HUES48 (cell line): ENCODE measurements at regions not wholly inside any gene's neighbourhood (a gene's known extent, or its start where the extent isn't known, plus 50 kb on each side); places are given as distances from the start of the nearest gene placed in this dataset.
A peak's percentile ranks its signal among the peaks of the same experiment; 100 is the strongest.

Experiments
- H3K27ac ChIP-seq: one replicate; pipeline ENCODE4 v1.7.0; 2013; ENCODE audit warnings: low read depth, low read length, inconsistent platforms
- H3K27me3 ChIP-seq: 2 replicates; pipeline ENCODE4 v1.6.1; 2013; ENCODE audit warnings: mild to moderate bottlenecking, low read length; ENCODE audit not compliant: control insufficient read depth, insufficient read depth
- H3K36me3 ChIP-seq: 2 replicates; pipeline ENCODE4 v1.6.1; 2013; ENCODE audit warnings: low read length; ENCODE audit not compliant: control insufficient read depth, insufficient read depth
- H3K4me1 ChIP-seq: 2 replicates; pipeline ENCODE4 v1.6.1; 2013; ENCODE audit warnings: mild to moderate bottlenecking, low read length; ENCODE audit not compliant: control insufficient read depth, insufficient read depth
- H3K4me3 ChIP-seq: 2 replicates; pipeline ENCODE4 v1.5.1; 2013; ENCODE audit warnings: mild to moderate bottlenecking, low read depth, low read length
- H3K9ac ChIP-seq: 2 replicates; pipeline ENCODE4 v1.6.1; 2013; ENCODE audit warnings: mild to moderate bottlenecking, low read depth, low read length, moderate library complexity
- H3K9me3 ChIP-seq: 2 replicates; pipeline ENCODE4 v1.6.1; 2013; ENCODE audit warnings: low read length; ENCODE audit not compliant: control insufficient read depth, insufficient read depth

DNA sequence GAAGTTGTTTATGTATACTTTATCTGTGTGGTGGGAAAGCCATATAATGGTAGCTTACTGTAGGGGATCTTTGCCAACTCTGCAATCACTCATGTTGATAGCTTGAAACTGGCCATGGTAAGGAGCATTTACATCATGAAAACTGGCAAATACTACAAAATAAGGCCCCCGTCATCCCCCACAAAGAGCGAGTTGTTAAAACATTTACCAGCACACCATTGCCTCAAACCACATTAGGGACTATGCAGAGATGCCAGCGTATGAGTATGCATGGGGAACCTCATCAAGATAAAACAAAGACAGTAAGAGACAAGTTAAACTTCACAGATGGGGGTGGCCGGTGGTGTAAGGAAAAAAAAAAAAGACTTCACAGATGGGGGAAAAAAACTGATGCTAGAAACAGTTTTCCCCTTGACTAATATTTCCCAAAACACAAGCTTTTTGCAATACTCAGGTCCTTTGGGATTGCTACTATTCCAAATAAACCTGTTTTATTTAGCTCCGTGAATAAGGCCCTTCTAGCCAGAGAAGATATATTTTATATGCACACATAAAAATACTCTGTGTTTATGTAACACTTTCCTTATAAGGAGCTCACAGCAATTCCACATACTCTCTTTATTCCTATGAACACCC, 70.6 kb upstream of the SERP2 start:
- H3K9me3 ChIP-seq: no peaks in the 10 kb centered on the region
- H3K27ac ChIP-seq: no peak overlapping the region
- H3K9ac ChIP-seq: no peak overlapping the region
- no peak overlapping the region for H3K4me3 ChIP-seq
- H3K36me3 ChIP-seq: no peaks in the 10 kb centered on the region
- peaks cover 33% of the 10 kb centered on the region for H3K4me1 ChIP-seq
- H3K27me3 ChIP-seq: peaks cover 40% of the 10 kb centered on the region

GRCh38 chr13:44303681-44304432, 69.8 kb upstream of the SERP2 start:
- Histone ChIP-seq H3K9me3 (no peaks in the 10 kb centered on the region), H3K27ac (no peak overlapping the region), H3K27me3 (peaks cover 48% of the 10 kb centered on the region), H3K4me1 (peaks cover 33% of the 10 kb centered on the region), H3K4me3 (no peak overlapping the region), H3K9ac (no peak overlapping the region), H3K36me3 (no peaks in the 10 kb centered on the region)

DNA sequence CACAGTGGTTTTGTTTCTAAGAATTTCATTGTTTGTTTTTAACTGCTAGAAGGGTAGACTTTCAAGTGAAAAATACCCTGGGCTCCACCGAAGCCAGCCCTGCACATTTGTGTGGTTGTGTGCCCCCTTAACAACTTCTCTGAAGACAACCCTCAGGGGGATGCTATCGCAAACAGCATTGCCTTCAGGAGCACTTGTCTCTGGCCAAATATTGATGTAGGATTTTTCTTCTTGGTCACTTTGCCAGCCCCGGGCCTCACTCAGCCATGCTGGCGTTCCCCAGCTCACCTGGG, 69.2 kb upstream of the SERP2 start:
- no peak overlapping the region for H3K27ac ChIP-seq
- H3K9ac ChIP-seq: no peak overlapping the region
- H3K27me3 ChIP-seq: peaks cover 54% of the 10 kb centered on the region
- H3K4me1 ChIP-seq: peaks cover 33% of the 10 kb centered on the region
- H3K36me3 ChIP-seq: no peaks in the 10 kb centered on the region
- no peak overlapping the region for H3K4me3 ChIP-seq
- H3K9me3 ChIP-seq: no peaks in the 10 kb centered on the region

DNA sequence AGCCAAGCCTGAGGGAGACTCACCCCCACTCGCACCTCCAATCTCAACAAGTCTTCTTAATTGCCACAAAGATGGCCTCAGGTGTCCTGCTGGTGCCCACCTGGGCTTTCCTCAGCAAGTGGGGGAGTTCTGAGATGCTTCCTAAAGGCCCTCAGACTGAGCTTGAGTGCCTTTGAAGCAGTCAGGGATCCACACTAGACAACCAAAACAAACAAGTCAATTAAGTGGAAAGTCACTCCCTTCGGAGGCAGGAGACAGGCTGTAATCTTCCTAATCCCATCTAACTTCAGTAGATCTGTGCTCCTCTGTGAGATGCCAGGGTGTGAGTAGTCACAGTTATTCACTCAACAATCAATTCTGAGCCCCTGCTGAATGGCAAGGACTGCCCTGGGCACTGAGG, 68.3 kb upstream of the SERP2 start:
- Histone ChIP-seq H3K4me1 (peaks cover 33% of the 10 kb centered on the region), H3K27me3 (peaks cover 61% of the 10 kb centered on the region), H3K9ac (no peak overlapping the region)

DNA sequence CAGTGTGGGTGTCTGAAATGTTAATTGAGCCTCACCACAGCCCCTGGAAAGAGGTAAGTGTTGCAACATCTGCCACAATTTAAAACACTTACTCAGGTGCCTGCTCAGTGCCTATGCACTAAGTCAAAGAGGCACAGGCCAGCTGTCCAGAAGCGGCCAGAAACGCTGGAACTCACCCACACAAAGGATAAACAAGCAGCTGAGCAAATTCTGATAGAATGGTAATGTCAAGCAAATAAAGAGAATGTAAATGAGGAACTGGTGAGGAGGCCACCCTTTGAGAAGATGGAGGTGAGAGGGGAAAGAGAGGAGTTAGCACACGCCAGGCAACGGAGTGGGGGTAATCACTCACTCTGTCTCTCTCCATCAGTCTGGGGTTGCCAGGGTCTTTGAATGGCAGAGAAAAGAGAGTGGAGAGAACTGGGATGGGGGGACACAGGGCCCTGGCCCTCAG, 67.7 kb upstream of the SERP2 start:
- Histone ChIP-seq H3K4me1 (peaks cover 33% of the 10 kb centered on the region), H3K9ac (peak overlapping the region; percentile 16; the same call in 1 of the 2 replicates)

More for the DNA sequence above, 68.3 kb upstream of the SERP2 start:
- Histone ChIP-seq H3K9me3 (no peaks in the 10 kb centered on the region), H3K27ac (peak overlapping the region; percentile 90), H3K4me3 (peak overlapping the region; percentile 52), H3K36me3 (no peaks in the 10 kb centered on the region)

GRCh38 chr13:44306371-44307192, 67.0 kb upstream of the SERP2 start:
- Histone ChIP-seq H3K27ac (peak overlapping the region; percentile 90), H3K27me3 (peaks cover 71% of the 10 kb centered on the region), H3K4me3 (peak overlapping the region; percentile 52), H3K4me1 (peaks cover 33% of the 10 kb centered on the region), H3K9me3 (no peaks in the 10 kb centered on the region), H3K36me3 (no peaks in the 10 kb centered on the region), H3K9ac (peak overlapping the region; percentile 16; the same call in 1 of the 2 replicates)

More for the DNA sequence above, 67.7 kb upstream of the SERP2 start:
- H3K27me3 ChIP-seq: peaks cover 68% of the 10 kb centered on the region
- H3K9me3 ChIP-seq: no peaks in the 10 kb centered on the region
- peak overlapping the region; percentile 90 for H3K27ac ChIP-seq
- H3K36me3 ChIP-seq: no peaks in the 10 kb centered on the region
- peak overlapping the region; percentile 52 for H3K4me3 ChIP-seq

GRCh38 chr13:44307255-44307654, 66.4 kb upstream of the SERP2 start:
- Histone ChIP-seq H3K4me1 (peaks cover 33% of the 10 kb centered on the region), H3K9ac (no peak overlapping the region), H3K4me3 (no peak overlapping the region), H3K36me3 (no peaks in the 10 kb centered on the region), H3K27ac (no peak overlapping the region), H3K27me3 (peaks cover 75% of the 10 kb centered on the region), H3K9me3 (no peaks in the 10 kb centered on the region)

DNA sequence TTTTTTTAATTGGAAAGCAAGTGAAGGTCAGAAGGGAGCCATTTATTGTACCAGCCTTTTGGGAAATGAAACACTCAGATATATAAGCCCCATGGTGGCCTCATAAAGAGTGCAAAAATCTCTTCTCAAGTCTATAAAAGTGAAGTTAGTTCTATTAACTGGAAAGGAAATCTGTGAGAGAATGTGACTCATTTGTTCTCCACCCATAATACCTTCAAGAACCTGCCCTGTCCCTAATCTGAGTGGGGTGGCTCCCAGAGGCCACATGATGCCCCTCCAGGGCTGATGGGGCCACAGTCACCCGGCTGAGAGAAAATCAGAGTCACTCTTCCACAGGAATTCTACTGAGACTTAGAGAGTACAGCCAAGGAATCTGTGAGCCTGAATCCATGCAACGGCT, 65.8 kb upstream of the SERP2 start:
- Histone ChIP-seq H3K27ac (no peak overlapping the region), H3K4me1 (peaks cover 33% of the 10 kb centered on the region), H3K9ac (no peak overlapping the region), H3K4me3 (no peak overlapping the region), H3K36me3 (no peaks in the 10 kb centered on the region), H3K9me3 (no peaks in the 10 kb centered on the region), H3K27me3 (peaks cover 75% of the 10 kb centered on the region)

DNA sequence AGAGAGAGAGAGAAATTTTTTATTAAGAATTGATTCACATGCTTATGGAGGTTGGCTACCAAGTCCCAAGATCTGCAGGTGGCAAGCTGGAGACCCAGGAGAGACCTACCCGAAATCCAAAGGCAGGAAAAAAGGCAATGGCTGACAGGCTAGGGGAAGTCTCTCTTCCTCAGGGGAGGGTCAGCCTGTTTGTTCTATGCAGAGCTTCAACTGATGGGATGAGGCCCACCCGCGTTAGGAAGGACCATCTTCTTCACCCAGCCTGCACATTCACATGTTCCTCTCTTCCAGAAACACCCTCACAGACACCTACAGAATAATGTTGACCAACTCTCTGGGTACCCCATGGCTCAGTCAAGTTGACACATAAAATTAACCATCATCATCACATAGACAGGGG, 65.3 kb upstream of the SERP2 start:
- Histone ChIP-seq H3K4me3 (no peak overlapping the region), H3K9me3 (no peaks in the 10 kb centered on the region), H3K9ac (no peak overlapping the region), H3K4me1 (peaks cover 33% of the 10 kb centered on the region), H3K27me3 (peaks cover 75% of the 10 kb centered on the region), H3K36me3 (no peaks in the 10 kb centered on the region), H3K27ac (no peak overlapping the region)

- H3K9me3 ChIP-seq: no peaks in the 10 kb centered on the region
- H3K9ac ChIP-seq: no peak overlapping the region
- H3K4me3 ChIP-seq: no peak overlapping the region
- H3K36me3 ChIP-seq: no peaks in the 10 kb centered on the region
- H3K27ac ChIP-seq: no peak overlapping the region
- peaks cover 59% of the 10 kb centered on the region for H3K27me3 ChIP-seq
- peaks cover 25% of the 10 kb centered on the region for H3K4me1 ChIP-seq
These were observed 63.5 kb upstream of the SERP2 start for GRCh38 chr13:44309794-44310757.
